GM21447 (cell line): ENCODE measurements at regions not wholly inside any gene's neighbourhood (a gene's known extent, or its start where the extent isn't known, plus 50 kb on each side); places are given as distances from the start of the nearest gene placed in this dataset.
"Not testable (repeated sequence)": the region's sequence is repeated elsewhere in the genome, so short reads cannot be mapped to it uniquely, and the experiment has no call there.

ENCODE experiments used
- ATAC-seq: cut with Tn5 transposase; IDR thresholded peaks from one replicate; pipeline ENCODE4 v1.9.1; 2021; ENCODE audit not compliant: unreplicated experiment

DNA sequence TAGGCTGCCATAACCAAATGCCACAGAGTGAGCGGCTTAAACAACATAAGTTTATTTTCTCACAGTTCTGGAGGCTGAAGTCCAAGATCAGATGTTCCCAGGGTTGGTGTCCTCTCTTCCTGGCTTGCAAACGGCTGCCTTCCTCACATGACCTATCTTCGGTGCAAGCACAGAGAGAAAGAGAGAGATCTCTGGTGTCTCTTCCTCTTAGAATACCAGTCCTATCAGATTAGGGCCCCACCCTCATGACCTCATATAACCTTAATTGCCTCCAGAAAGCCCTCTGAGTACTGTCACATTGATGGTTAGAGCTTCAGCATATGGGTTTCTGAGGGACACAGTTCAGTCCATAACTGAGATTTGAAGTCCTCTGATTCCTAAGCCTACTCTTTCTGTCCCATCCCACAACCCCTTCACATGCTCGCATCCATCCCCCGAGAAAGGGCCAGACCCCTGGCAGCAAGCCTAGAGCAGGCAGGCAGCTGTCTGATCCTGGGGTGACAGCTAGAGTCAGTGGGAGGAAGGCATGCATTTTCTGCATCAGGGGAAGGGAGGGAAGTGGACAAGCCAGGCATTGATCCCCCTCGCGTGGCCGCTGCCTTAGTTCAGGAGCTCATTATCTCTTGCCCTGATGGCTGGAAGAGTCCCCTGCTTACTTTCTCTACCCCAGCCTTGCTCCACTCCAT, 114.1 kb downstream of the FAR1 start:
- ATAC-seq, result no peak

DNA sequence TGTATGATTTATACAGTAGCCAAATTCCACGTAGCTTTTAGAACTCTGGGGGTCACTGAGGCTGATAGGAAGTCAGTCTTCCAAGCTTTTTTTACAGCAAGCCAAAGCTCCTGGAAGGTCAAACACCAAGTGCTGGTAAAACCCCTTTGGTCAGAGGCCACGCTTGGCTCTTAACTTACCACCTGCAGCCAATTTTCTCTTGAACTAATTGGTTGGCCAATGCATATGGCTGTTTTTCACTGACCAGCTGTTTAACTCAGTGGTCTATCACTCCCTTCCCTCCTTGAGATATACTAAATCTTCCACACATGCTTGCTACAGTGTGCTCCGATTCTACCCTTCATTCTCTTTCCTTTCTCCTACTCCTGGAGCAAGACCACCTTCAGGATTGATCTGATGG, 116.0 kb downstream of the FAR1 start:
- ATAC-seq, result no peak

DNA sequence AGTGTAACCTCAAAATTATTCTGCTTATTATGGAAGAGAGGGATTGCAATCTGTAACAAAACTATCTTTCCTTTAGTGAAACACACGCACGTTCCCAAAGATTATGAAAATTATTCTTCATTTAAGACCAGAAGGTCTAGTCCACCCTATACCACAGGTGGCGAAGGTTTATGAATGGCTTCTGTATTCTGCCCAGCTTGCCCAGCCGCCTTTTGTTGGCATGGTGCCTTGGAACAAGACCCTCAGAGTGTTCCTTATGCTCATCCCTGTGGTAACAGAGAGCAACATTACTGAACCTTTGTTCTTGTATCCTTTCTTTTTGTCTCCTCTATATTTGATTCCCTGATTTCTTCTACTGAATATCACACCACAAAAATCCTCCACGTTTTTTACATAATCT, 116.4 kb downstream of the FAR1 start:
- no peak for ATAC-seq

DNA sequence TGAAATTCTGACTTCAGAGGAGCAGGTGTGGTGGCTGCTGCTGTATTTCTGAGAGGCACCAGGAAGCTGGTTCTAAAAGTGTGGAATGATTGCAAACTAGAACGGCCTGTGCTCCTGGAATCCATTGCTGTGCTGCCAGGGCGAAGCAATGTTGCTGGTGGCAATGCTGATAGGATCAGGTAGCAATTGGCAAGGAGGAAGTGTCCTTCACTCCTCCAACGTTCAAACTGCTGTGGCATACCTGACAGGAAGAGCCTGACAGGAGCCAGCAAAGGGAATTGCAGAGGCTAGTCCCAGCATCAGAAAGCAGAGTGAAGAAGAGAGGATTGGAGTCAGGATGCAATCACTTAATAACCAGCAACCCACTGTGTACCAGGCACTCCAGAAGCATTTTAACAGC, 118.2 kb downstream of the FAR1 start:
- no peak for ATAC-seq

DNA sequence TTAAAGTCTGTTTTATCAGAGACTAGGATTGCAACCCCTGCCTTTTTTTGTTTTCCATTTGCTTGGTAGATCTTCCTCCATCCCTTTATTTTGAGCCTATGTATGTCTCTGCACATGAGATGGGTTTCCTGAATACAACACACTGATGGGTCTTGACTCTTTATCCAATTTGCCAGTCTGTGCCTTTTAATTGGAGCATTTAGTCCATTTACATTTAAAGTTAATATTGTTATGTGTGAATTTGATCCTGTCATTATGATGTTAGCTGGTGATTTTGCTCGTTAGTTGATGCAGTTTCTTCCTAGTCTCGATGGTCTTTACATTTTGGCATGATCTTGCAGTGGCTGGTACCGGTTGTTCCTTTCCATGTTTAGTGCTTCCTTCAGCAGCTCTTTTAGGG, 129.1 kb downstream of the FAR1 start:
- not testable (repeated sequence) for ATAC-seq

DNA sequence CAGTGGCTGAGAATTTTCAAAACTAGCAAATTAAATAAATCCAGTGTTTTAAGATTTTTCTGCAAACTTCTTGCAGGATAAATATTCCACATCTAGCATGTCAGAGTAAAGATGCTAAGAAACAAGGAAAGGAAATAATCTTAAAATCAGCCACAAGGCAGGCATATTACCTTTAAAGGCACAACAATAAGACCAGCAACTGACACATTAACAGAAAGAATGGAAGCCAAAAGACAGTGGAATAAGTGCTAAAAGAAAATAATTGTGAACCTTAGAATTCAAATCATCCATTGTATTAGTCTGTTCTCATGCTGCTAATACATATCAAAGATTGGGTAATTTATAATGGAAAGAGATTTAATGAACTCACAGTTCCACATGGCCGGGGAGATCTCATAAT, 132.4 kb downstream of the FAR1 start:
- no peak for ATAC-seq

DNA sequence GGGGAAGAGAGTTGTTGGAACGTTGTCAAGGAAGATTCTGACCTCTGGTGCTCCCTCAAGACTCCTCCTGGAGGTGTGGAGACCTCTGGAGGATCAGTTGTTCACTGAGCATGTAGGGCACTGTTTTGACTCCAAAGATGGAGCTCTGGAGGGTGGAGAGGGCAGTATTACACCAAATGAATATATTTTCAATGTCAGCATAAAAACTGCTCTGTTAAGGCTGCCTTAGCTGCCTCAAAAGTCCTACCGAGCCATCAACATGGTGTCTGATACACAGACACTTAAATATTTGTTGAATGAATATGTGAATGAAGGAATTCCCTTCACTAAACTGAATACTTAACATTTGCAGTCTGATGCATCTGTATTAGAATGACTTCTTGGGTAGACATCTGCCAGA, 144.2 kb upstream of the SPON1 start:
- no peak for ATAC-seq

DNA sequence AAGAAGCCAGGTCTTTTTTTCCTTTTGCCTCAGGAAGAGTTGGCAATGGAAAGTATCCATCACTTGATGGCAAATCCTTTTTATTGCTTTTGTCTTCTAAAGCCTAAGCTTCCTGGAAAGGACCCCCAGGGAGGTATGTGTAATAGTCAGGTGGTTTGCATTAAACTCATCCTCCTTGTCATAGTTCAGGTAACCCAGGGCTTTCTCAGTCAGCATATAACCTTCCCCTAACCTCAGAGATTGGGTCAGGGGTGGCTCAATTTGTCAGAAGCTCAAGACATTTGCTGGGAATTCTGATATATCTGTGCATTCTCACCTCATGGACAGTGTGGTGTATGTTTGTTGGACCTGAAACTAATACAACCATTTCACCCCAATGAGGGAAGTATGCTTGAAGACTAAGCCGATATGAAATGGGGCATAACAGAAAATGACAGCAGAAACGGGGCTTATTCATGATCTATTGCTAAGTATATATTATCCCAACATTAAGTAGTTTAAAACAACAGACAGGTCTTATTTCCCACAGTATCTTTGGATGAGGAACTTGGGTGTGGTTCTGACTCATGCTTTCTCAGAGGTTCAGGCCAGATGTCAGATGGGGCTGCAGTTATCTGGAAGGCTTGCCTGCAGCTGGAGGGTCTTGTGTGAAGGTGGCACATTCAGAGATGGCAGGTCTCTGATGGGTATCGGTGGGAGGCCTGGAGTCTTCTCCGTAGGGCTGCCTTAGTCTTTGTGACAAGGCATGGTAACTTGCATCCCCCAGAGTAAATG, 135.8 kb upstream of the SPON1 start:
- no peak for ATAC-seq

DNA sequence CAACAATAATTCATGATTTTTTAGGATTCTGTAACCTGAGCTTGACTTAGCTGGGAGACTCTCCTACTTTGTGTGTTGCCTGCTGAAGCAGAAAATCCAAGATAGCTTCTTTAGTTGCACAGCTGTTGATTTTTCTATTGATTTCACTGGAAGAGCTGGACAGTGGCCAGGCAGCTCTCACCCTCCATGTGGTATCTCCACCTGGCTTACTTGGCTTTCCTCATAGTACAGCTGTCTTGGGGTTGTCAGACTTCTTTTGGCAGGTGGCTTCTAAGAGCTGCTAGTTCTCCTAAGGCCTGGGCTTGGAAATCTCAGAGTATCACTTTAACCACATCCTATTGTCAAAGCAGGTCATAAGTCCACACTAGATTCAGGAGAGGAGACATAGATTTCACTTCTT, 130.8 kb upstream of the SPON1 start:
- no peak for ATAC-seq

DNA sequence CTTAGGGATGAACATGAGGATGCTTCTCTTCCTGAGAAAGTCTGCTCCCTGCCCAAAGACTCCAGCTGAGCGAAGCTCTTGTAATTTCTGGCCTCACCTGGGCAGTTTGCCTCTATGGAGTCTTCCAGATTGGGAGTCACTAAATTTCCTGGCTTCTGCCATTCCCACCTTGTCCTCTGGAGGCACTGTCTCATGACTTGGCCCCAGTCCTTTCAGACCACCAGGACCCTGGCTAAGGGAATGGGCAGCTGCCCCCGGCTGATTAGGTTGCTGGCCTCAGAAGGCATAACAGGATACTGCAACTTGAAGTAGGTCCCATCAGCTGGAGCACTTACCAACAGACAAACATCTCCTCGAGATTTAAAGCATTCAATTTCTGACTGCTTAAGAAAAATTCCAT, 128.1 kb upstream of the SPON1 start:
- ATAC-seq, result no peak

DNA sequence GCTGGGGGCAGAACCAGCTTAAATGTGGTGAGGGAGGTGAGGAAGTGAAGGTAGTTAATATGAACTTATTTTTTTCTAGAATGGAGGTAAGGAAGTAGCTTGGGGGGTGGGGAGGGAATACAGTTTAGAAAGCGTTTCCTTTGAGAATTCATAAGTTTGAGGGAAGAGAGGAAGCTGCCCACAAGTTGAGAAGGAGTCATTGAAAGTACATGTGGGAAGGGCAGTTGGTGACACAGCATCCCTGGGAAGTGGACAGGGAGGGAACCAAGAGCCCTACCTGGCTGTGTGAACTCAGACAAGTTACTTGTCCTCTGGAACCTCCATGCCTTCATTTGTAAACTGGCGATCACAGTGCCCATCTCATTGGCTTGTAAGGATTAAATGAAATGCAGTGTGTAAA, 125.9 kb upstream of the SPON1 start:
- no peak for ATAC-seq

DNA sequence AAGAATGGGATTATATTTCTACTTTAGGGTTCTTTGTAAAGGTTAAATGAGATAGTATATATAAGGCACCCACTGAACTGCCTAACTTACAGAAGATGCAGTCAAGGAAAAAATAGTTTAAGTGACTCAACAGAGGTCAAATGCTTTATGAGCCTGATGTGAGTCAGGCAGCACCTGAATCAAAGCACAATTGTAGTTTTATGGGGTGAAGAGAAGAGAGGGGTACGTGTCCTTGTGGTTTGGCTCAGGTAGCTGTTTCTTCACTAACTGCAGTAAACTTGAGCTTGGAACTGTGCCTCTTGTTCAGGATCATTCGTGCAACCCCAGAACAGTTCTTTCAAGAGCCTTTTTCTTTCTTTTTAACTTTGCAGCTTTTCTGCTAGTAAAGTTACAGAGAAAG, 125.2 kb upstream of the SPON1 start:
- no peak for ATAC-seq

DNA sequence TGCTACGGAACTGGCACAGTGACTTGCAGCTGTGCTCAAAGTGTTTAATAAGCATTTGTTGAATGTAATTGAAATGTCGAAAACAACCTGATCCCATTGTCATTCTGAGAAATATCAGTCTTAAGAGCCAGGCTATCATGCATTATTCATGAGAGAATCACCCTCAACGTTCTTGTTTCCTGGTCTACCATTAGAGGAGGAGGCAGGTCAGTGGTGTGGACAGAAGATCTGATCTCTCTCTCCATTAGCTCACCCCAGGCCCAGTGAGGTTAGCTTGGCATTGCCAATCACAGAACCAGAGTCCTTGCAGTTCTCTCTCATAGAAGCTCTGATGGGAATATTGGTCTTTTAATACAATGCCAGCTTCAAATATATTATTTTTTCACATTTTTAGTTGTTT, 121.1 kb upstream of the SPON1 start:
- no peak for ATAC-seq

DNA sequence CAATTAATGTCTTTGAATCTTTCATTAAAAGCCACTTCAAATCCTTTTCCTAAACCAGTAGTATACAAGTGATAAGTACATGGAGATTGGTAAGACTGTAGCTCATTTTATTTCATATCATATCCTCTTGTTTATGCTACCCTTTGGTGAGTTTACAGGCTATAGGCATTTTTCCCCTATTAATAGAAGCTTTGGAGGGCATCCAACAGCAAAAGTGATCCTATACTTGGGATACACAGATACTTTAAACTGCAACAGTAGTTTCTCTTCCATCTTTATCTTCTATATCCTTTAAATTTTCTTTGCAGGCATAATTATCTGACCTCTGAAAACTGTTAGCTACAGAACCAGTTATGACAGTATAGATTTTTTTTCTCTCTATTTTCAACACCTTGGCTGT, 114.5 kb upstream of the SPON1 start:
- ATAC-seq, result no peak

DNA sequence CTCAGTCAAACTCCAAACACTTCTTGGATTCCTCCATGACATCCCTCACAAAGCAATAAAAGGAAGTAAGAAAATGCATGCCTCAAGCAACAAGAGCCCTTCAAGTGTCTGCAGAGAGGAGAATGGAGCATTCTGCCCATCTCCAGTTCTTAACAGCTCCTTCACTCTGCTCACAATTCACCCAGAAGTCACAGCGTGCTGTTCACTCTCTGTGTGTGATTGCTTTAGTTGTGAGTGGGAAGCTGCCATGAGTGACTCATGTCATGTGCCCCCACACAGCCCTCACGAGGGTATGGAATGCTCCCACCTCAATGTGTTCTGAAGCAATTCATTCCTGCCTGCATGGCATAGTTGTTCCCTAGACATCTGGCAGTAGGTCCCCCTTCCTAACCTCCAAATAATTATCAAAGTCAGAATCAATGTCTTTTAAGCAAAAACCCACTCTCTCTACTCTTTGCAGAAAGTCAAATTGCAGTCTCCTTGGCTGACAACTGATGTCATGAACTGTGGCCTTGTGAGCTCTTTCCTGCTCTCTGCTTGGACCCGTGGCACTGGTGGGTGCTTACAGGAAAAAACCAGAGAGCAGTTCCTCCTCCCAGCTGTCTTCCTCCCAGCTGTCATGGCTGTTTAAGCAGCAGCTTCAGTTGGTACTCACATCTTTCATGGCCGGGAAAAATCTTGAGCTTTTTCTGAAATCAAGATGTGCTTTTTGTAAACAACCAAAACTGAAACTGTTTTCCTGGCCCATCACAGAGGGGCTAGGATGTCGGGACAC, 112.1 kb upstream of the SPON1 start:
- no peak for ATAC-seq

DNA sequence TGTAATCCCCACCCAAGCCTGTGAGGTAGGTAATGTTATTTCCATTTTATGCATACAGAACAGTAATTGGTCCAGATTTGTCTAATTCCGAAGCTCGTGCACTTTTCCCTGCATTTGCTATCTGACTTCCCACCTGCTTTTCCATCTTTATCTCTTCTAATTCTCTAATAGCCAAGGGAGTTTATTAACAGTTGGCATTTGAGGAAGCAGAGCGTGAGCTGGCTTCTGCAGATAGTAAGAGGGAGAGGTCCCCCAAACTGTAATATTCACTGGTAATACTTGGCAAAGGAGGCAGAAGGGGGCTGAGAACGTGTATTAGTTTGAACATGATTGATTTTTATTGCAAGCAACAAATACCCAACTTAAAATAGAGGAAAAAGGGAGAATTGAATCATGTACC, 110.8 kb upstream of the SPON1 start:
- ATAC-seq, result no peak

DNA sequence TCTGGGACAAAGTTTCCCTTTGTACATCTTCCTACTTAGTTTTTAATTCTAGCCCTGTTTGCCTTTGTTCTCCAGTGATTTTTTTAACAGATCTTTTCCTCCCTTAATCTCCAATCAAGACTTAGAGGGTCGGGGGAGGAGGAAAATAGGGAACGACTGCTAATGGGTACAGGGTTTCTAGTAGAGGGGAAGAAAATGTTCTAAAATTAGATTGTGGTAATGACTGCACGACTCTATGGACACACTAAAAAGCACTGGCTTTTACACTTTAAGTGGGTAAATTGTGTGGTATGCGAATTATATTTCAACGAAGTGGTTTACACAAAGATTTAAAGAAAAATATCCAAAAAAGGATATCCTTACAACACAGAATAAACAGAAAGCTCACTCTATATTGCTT, 110.0 kb upstream of the SPON1 start:
- no peak for ATAC-seq

DNA sequence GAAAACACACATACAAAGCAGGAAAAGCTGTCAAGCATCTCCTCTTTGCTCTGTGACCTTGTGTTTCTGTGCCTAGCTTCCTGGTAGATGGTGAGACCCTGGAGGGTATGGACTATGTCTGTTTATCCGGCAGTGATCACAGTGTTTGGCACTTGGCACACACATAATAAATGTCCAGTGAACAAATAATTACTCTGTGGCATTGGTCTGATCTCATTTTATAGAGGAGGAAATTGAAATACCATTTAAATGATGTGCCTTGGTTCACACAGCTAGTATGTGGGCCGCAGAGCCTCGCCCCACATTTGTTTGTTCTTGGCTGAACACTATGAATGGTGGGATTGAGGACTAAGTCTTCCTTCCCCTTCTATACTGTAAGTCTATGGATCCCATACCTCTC, 104.7 kb upstream of the SPON1 start:
- no peak for ATAC-seq

DNA sequence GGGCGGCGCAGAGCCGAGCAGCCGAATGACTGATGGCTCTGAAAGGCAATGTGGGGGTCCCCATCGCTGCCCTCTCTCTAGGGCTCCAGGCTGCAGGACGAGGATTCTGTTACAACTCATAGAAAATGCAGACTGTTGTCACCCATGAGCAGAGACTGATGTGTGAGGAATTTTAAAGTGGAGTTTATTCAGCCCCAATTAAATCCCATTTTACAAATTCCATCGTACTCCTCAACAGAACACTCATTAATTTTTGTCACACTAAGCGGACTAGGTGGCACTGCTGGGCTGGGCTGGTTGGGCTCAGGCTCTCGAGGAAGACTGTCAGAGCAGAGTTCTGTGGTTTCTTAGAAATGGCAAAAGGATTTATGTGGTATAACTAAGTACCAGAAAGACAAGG, 102.6 kb upstream of the SPON1 start:
- ATAC-seq, result no peak

DNA sequence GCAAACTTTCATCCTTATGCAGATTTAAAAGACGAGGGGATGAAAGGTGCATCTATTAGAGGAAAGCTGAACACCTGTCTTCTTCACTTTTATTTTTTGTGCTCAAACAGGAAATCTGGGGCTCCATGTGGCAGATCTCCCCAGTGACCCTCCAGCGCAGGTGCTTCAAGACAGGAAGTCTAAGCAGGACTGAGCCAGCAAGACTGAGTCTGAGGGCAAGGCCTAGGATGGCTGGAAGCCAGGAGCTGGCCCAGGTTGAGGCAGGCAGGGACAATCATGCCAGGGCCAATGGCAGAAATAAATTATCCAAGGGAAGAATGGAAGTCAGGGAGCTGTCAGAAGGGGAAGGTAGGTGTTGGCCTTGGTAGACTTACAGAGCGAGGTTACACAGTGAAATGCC, 101.1 kb upstream of the SPON1 start:
- ATAC-seq, result peak; percentile 85

DNA sequence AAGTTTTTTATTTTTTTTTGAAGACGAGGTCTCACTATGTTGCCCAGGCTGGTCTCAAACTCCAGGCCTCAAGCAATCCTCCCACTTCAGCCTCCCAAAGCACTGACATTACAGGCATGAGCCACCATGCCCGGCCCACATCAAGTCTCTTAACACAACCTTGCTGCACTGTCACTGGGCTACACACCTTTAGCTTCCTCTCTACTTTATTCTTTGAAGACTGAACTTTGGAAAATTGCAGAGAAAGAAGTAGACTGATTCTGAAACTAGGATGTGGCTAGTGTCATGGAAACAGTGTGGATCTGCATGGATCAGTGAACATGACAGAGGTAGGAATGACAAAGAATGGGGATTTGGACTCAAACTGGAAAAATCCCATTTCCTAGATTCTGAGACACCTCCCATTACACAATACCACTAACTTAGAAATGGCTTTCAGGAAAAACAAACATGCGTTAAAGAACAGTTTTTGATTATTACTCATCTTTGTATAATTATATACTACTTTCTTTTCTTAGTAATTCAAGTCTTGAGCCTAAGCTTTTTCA, 99.6 kb upstream of the SPON1 start:
- no peak for ATAC-seq
